GM10266 (cell line): ENCODE measurements at regions not wholly inside any gene's neighbourhood (a gene's known extent, or its start where the extent isn't known, plus 50 kb on each side); places are given as distances from the start of the nearest gene placed in this dataset.
A peak's percentile ranks its signal among the peaks of the same experiment; 100 is the strongest.

Source experiments
- DNase-seq: peaks from one replicate; pipeline ENCODE4 v3.0.0; 2012; ENCODE audit errors: extremely low spot score
- TF ChIP-seq, protein P1 (sequence below): IDR thresholded peaks from 2 replicates; pipeline ENCODE4 v1.5.1; 2012; ENCODE audit warnings: mild to moderate bottlenecking, low read depth; ENCODE audit not compliant: control insufficient read depth, insufficient read depth; ENCODE audit errors: missing control alignments

DNA sequence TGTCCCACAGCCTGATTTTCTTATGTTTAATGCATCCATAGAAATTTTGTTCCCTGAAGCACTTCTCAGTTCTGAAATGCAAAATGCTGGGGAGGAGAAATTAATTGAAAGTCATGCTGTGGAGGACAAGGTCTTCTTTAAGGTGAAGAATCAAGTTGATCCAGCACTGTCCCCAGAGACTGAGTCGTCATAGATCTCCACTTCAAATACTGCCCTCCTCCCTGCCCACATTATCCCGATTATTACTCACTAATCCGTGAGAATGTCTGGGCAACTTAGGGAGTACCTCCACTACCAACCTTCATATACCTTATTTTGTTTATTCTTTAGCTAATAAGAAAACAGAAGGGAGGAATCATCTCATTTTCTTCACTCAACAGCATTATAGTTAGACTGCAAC lies 70.0 kb upstream of the FMN2 start:
- TF ChIP-seq, protein P1, sequence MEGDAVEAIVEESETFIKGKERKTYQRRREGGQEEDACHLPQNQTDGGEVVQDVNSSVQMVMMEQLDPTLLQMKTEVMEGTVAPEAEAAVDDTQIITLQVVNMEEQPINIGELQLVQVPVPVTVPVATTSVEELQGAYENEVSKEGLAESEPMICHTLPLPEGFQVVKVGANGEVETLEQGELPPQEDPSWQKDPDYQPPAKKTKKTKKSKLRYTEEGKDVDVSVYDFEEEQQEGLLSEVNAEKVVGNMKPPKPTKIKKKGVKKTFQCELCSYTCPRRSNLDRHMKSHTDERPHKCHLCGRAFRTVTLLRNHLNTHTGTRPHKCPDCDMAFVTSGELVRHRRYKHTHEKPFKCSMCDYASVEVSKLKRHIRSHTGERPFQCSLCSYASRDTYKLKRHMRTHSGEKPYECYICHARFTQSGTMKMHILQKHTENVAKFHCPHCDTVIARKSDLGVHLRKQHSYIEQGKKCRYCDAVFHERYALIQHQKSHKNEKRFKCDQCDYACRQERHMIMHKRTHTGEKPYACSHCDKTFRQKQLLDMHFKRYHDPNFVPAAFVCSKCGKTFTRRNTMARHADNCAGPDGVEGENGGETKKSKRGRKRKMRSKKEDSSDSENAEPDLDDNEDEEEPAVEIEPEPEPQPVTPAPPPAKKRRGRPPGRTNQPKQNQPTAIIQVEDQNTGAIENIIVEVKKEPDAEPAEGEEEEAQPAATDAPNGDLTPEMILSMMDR, result no peak
- DNase-seq, result no peak

DNA sequence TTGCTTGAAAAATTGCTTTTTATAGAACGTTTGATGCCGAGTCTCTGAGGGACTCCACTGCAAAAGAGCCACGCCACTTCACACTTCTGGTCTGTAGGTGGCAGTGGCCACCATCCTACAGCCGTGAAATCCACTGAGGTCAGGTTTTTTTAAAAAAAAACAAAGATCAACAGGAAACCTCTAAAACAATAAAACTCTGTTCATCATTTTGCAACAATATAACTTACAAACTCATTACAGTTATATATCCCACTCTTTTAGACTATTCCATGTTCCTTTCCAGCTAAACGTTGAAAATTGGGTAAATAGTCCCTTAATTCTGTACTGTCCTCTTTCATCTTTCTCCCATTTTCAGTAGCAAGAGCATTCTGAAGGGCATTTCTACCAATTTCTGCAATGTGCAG lies 64.6 kb upstream of the FMN2 start:
- DNase-seq, result peak; percentile 35
- TF ChIP-seq, protein P1, result peak; percentile 63

DNA sequence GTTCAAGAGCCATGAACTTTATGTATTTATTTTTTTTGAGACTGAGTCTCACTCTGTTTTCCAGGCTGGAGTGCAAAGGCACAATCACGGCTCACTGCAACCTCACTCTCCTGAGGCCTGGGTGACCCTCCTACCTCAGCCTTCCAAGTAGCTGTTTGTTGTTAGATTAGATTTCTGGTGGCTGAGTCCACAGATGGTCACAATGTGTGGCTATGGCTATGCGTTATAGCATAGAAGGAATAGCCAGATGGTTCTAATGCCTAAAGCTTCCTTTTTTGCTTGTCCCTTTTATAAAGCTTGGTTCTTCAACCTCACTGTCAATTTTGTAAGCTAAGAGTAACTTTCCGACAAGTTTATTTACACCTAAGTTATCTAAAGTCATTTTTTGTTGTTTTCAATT lies 62.3 kb upstream of the FMN2 start:
- TF ChIP-seq, protein P1, result no peak
- no peak for DNase-seq

DNA sequence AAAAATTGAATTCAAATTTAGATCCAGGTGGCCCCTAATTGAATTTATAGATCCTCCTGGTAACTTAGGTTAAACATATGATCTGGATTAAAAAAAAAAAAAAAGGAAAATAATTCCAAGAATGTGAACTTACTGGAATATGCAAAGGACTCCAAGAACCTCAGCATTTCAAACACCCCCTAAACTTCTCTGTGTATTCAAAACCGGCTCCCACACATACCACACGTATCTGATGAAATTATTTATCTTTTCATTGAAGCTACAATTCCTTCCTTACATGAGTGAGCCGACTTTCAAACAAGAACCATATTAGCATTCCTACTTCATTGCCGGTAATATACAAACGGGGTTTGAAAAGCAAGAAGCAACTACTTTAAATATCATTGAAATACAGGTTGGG lies 61.4 kb upstream of the FMN2 start:
- TF ChIP-seq, protein P1, result no peak
- no peak for DNase-seq

DNA sequence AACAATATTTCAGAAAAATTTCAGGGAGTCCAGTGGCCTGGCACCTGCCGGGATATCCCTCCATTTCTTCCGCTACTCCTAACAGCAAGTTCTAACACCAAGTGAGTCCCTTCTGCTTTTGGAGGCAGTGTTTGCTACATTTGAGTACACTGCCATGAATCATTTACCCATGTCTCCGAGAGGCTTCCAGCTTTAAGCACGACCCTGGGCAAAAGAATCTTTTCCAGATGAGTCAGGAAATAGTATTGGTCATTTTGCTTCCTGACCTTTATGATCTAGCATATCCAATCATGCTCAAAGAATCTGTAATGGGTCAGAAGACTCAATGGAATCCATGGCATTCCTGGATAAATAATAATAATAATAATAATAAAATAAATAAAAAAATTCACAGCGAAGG lies 60.7 kb upstream of the FMN2 start:
- TF ChIP-seq, protein P1, result no peak
- DNase-seq, result no peak

DNA sequence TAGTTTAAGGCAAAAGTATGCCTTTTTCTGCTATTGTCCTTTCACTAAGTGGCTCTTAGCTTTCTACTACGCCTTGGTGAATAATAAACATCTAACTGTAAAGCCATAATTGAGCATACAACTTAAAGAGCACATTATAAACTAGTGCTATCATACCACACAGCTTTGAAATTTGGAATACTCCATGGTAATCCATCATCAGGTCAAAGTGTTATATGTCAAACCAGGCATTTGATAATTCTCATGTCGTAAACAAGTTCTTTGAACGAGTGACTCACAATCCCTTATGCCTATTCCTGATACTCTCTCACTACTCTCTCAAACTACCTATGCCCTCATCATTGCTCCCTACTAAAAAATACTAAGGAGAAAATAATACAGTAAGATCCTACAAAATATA lies 60.3 kb upstream of the FMN2 start:
- TF ChIP-seq, protein P1, result no peak

DNA sequence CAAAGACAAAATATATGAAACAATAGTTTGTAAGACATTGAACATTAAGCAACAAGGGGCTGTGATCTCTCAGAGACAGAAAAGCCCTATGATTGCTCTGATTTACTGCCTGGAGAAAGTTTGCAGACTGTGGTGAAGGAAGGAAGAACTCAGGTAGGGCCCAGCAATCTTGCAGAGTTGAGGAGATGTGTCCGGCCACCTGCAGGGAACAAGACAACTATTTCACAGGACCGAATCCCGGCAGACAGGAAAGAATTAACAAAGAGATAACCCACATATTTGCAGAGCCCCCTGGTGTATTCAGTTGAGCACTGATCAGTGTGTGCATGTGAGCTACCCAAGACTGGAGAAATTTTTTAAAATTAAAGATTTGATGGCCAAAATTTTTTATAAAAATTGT lies 58.3 kb upstream of the FMN2 start:
- no peak for DNase-seq
- TF ChIP-seq, protein P1, result no peak

More for the DNA sequence above, 60.3 kb upstream of the FMN2 start:
- no peak for DNase-seq
